Common myeloid progenitor, CD34-positive (primary cell): ENCODE measurements at regions not wholly inside any gene's neighbourhood (a gene's known extent, or its start where the extent isn't known, plus 50 kb on each side); places are given as distances from the start of the nearest gene placed in this dataset.

Experiments used
- CTCF ChIA-PET: fragments of 350-600 bp; sonication (Branson Sonifier 250); formaldehyde crosslinking; loops from one replicate; lab custom pipeline; 2021; ENCODE audit warnings: antibody characterized with exemption; lab: Charles Lee
- POLR2A ChIA-PET: fragments of 350-600 bp; sonication (Branson Sonifier 250); formaldehyde crosslinking; loops from one replicate; lab custom pipeline; 2021; ENCODE audit warnings: antibody characterized with exemption; lab: Charles Lee
- DNase-seq, 3 donors: peaks; one replicate each; pipeline versions ENCODE4 v3.0.0 to v3.0.0-alpha.2; 2013
- H3K27ac ChIP-seq, 2 experiments: 1 replicate in 1 of 2; 2 replicates in 1 of 2; pipeline ENCODE4 v1.7.0; 2013; ENCODE audit warnings: inconsistent platforms in 2 of 2, low read length in 2 of 2, mild to moderate bottlenecking in 2 of 2, low read depth in 1 of 2, moderate library complexity in 1 of 2; ENCODE audit not compliant: severe bottlenecking in 2 of 2, insufficient read depth in 1 of 2, poor library complexity in 1 of 2
- H3K27me3 ChIP-seq, 5 experiments: replicated peaks in 2 of 5; 1 replicate in 3 of 5; 2 replicates in 2 of 5; pipeline versions ENCODE4 v1.6.1 to v1.7.0; 2013; ENCODE audit warnings: low read length in 4 of 5, mild to moderate bottlenecking in 2 of 5, moderate library complexity in 2 of 5, inconsistent platforms in 1 of 5; ENCODE audit not compliant: insufficient read depth in 5 of 5, control insufficient read depth in 4 of 5
- H3K36me3 ChIP-seq, 4 experiments: 1 replicate in 2 of 4; 2 replicates in 2 of 4; pipeline versions ENCODE4 v1.6.1 to v1.7.0; 2013; ENCODE audit warnings: low read length in 3 of 4, control low read depth in 1 of 4, mild to moderate bottlenecking in 1 of 4; ENCODE audit not compliant: control insufficient read depth in 4 of 4, insufficient read depth in 4 of 4
- H3K4me1 ChIP-seq, 4 experiments: 1 replicate in 3 of 4; 2 replicates in 1 of 4; pipeline versions ENCODE4 v1.6.1 to v1.7.1; 2013; ENCODE audit warnings: low read length in 3 of 4, mild to moderate bottlenecking in 3 of 4, control low read depth in 1 of 4, inconsistent platforms in 1 of 4, moderate library complexity in 1 of 4; ENCODE audit not compliant: control insufficient read depth in 4 of 4, insufficient read depth in 4 of 4; ENCODE audit errors: control extremely low read depth in 1 of 4
- H3K4me3 ChIP-seq, 7 experiments: 1 replicate in 4 of 7; 2 replicates in 3 of 7; pipeline versions ENCODE4 v1.5.1 to v1.7.0; 2013; ENCODE audit warnings: mild to moderate bottlenecking in 7 of 7, low read length in 6 of 7, moderate library complexity in 6 of 7, inconsistent platforms in 2 of 7, low read depth in 2 of 7, control low read depth in 1 of 7; ENCODE audit not compliant: insufficient read depth in 4 of 7, control insufficient read depth in 1 of 7; ENCODE audit errors: extremely low read depth in 1 of 7
- H3K9me3 ChIP-seq, 5 experiments: 1 replicate in 4 of 5; 2 replicates in 1 of 5; pipeline versions ENCODE4 v1.6.1 to v1.7.1; 2013; ENCODE audit warnings: low read length in 4 of 5, mild to moderate bottlenecking in 2 of 5, inconsistent platforms in 1 of 5, low read depth in 1 of 5, moderate library complexity in 1 of 5; ENCODE audit not compliant: control insufficient read depth in 4 of 5, insufficient read depth in 2 of 5; ENCODE audit errors: control extremely low read depth in 1 of 5
- WGBS: methylation state at CpG from one replicate; pipeline ENCODE4 v1.1.5; 2013; ENCODE audit not compliant: insufficient coverage; 5-methylcytosine and 5-hydroxymethylcytosine counted together

DNA sequence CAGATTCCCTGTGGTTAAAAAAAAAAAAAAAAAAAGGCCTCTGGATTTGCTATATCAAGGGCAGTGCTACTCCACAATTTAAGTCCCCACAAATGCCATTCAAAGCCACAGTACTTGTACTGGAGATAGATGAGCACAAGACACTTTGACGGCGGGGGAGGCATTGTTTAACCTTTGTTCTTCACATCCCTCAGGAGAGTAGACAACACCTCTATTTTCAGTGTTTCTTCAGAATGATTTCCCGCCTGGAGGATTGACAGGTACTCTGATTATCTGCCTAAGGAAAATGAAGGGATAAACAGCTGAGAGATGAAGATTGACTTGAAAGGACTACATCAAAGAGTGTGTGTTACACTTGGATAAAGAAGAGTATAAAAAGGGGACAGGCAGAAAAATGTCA, 58.7 kb downstream of the OTOL1 start:
- CTCF ChIA-PET, result interaction anchor here (1.2 kb wide), 1 partner anchor 46 kb away, joined by 3 read pairs; no protein-coding TSS in a partner anchor
- WGBS, result 100% methylated on average over 1 of the region's 3 CpGs
- POLR2A ChIA-PET, result no interaction called here
- no peak overlapping the region for H3K27ac ChIP-seq
- no peaks in the 10 kb centered on the region for H3K9me3 ChIP-seq
- no peaks in the 10 kb centered on the region for H3K27me3 ChIP-seq
- peaks cover 0 to 9% (median 0%) of the 10 kb centered on the region in 4 experiments for H3K4me1 ChIP-seq
- DNase-seq, result no peak
- no peak overlapping the region for H3K4me3 ChIP-seq
- H3K36me3 ChIP-seq, result no peaks in the 10 kb centered on the region

DNA sequence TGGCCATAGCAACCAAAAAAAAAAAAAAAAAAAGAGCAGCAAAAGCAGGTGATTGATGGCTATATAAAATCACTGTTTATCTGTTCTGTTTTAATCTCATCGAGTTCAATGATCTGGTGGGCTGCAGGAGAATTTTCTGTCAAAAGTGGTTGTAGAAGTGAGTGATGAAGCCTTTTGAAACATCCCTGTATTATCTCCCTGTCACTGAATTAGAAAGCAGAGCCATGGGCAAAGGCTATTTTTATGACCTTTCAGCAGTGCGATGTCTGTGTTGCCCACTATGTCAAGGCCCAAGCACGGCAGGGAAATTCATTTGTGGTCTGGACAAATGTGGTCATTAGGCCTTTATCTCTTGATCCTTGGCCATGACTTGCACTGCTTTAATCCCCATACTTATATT, 59.9 kb downstream of the OTOL1 start:
- DNase-seq, result no peak

DNA sequence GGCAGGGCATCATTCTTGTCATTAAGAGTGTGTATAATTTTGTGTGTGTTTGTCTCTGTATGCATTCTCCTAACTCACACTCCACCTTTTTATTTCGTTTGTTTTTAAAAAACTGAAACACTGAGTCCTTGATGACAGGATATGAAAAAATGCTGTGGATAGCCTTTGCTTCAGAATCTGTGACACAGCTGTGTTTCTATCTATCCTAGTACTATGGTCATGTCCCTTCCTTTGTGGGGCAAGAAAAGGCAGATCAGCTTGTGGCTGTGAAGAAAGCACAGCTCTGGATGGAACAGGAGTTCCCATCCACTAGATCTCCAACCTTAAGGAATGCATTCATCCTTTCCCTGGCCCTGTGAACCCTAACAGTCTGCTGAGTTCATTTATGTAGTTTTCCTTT, 60.3 kb downstream of the OTOL1 start:
- no peaks in the 10 kb centered on the region for H3K9me3 ChIP-seq
- WGBS, result no CpG with 5 or more reads among the region's 1 CpG
- POLR2A ChIA-PET, result no interaction called here
- H3K27ac ChIP-seq, result no peak overlapping the region
- peaks cover 0 to 1% (median 0%) of the 10 kb centered on the region in 5 experiments for H3K27me3 ChIP-seq
- no peak for DNase-seq
- H3K4me3 ChIP-seq, result no peak overlapping the region
- peaks cover 0 to 12% (median 0%) of the 10 kb centered on the region in 4 experiments for H3K4me1 ChIP-seq
- CTCF ChIA-PET, result interaction anchor here (0.6 to 1.1 kb wide), 2 partner anchors 8 to 414 kb away, joined by 3 read pairs; no protein-coding TSS in a partner anchor
- H3K36me3 ChIP-seq, result no peaks in the 10 kb centered on the region

More for the DNA sequence above, 59.9 kb downstream of the OTOL1 start:
- POLR2A ChIA-PET, result no interaction called here
- no peaks in the 10 kb centered on the region for H3K9me3 ChIP-seq
- H3K4me1 ChIP-seq, result peaks cover 0 to 12% (median 0%) of the 10 kb centered on the region in 4 experiments
- CTCF ChIA-PET, result interaction anchor here (1.1 kb wide), 1 partner anchor 9 kb away, joined by 3 read pairs; no protein-coding TSS in a partner anchor
- H3K27me3 ChIP-seq, result no peaks in the 10 kb centered on the region
- WGBS, result 92% methylated on average over 2 of the region's 3 CpGs
- no peak overlapping the region for H3K4me3 ChIP-seq
- H3K27ac ChIP-seq, result no peak overlapping the region
- no peaks in the 10 kb centered on the region for H3K36me3 ChIP-seq

DNA sequence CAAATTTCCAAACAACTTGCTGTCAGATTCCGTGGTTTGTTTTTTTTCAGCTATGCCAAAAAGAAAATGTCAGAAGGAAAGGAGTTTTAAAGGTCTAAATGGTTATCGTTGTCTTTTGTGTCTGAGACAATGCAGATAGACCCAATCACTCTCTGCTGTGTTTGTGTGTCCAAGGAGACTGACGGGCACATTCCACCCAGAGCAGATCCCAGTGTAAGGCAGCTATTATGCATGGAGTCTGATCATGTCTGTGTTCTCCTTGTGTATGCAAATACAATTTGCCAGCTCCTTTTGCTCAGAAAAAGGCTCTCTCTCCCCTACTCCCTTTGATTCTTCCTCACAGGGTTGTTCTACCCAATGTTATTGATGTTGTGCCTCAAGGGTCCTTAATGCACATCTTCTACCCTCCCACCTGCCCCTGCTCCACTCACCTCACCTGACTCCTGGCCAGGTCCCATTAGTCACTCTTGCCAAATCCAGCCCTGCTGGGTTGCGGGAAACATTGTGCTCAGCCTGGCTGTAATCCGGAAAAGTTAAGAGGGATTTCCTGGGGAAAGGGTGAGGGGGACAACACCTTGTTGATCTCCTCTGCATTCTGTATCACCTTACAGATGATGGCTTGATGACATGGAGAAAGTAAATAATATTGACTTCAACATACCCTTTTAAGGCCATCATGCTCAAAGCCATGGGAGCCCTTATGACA, 61.0 kb downstream of the OTOL1 start:
- DNase-seq, result no peak
- ChIA-PET POLR2A (no interaction called here), CTCF (interaction anchor here (0.6 kb wide), 1 partner anchor 413 kb away, joined by 3 read pairs; no protein-coding TSS in a partner anchor)
- 88% methylated on average over 2 of the region's 5 CpGs for WGBS
- Histone ChIP-seq H3K9me3 (no peaks in the 10 kb centered on the region), H3K36me3 (no peaks in the 10 kb centered on the region), H3K4me3 (no peak overlapping the region), H3K27me3 (peaks cover 0 to 2% (median 0%) of the 10 kb centered on the region in 5 experiments), H3K27ac (no peak overlapping the region), H3K4me1 (peaks cover 0 to 12% (median 0%) of the 10 kb centered on the region in 4 experiments)

DNA sequence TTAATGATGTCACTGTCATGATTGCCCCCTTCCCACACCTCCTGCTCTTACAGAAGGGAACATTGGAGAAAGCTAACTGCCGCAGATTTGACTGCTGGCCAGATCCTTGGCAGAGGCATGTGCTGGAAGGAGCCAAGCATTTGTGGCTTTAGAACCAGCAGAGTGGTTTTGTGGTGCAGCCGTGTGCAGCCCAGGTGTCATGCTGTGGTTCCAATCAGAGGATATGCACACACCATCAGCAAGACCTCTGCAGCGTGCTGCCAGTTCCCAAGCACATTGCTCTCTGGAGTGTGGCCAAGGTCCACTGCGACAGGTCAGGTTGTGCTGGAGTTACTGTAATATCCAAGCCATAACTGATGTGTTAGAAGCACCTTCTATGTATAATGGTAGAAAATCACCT, 61.6 kb downstream of the OTOL1 start:
- POLR2A ChIA-PET, result no interaction called here

DNA sequence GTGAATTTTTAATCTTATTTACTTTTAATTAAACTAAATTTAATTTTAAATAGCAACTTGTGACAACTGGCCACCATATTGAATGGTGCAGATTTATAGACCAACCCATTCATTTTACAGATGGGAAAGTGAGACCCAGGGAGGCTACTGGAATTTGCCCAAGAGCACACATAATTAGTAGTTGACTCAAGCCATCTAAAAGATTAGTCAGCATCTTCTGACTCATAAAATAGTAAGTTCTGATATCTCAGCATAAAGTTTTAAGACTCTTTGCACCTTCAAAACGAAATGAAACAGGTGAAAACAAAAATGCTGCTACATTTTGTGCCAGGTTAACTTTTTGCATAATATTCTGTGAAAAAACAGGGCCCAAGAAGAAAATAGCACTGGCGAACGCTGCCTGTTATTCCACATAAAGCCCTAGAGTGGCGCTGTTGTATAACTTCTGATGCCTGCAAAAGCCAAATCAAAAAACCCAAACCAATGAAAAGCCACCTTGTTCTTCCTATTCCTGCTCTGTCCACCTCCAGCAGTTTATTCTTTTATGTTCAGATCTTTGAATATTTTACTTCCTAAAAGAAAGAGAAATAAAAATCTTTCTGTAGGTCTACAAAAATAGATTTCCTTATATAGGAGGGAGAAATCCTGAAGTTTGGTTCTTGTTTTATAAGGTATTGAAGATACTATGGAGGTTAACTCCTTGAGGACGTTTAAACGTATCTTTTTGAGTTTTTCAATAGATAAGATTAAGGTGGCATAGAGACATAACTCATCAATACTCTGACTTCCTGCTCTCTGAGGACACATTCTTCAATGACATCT, 62.8 kb downstream of the OTOL1 start:
- Histone ChIP-seq H3K4me3 (no peak overlapping the region), H3K27me3 (peaks cover 0 to 2% (median 0%) of the 10 kb centered on the region in 5 experiments), H3K9me3 (no peaks in the 10 kb centered on the region), H3K4me1 (peaks cover 0 to 12% (median 0%) of the 10 kb centered on the region in 4 experiments), H3K27ac (no peak overlapping the region), H3K36me3 (no peaks in the 10 kb centered on the region)
- ChIA-PET CTCF (no interaction called here), POLR2A (no interaction called here)
- whole genome bisulfite sequencing, result 83% methylated on average over 2 of the region's 6 CpGs
- DNase-seq, result peak; percentile 42 to 71 (median 62)

More for the DNA sequence above, 61.6 kb downstream of the OTOL1 start:
- peaks cover 0 to 12% (median 0%) of the 10 kb centered on the region in 4 experiments for H3K4me1 ChIP-seq
- H3K27me3 ChIP-seq, result peaks cover 0 to 2% (median 0%) of the 10 kb centered on the region in 5 experiments
- no peak overlapping the region for H3K4me3 ChIP-seq
- no peak overlapping the region for H3K27ac ChIP-seq
- 10% methylated on average over 3 of the region's 4 CpGs for WGBS
- CTCF ChIA-PET, result no interaction called here
- H3K9me3 ChIP-seq, result no peaks in the 10 kb centered on the region
- no peaks in the 10 kb centered on the region for H3K36me3 ChIP-seq
- DNase-seq, result peak in 2 of 3 donors; percentile 53 to 61
